ENCODE measurements at regions not wholly inside any gene's neighbourhood (a gene's known extent, or its start where the extent isn't known, plus 50 kb on each side); places are given as distances from the start of the nearest gene placed in this dataset.

GRCh38 chr13:34849406-34849805 lies 92.7 kb upstream of the NBEA start:
- TF ChIP-seq REST (IDR thresholded peaks at IDR 0.05; ENCODE audit: insufficient replicate concordance, low read depth) (no peak), CTCF (IDR thresholded peaks at IDR 0.05; ENCODE audit: insufficient read depth, low read length) (no peak), GABPA (IDR thresholded peaks at IDR 0.05; ENCODE audit: low read depth) (no peak), POLR2AphosphoS5 (IDR thresholded peaks at IDR 0.05; ENCODE audit: low read depth) (no peak)

Measured in HL-60 (cell line).